NT2/D1 (cell line): ENCODE measurements at regions not wholly inside any gene's neighbourhood (a gene's known extent, or its start where the extent isn't known, plus 50 kb on each side); places are given as distances from the start of the nearest gene placed in this dataset.

Experiments used
- DNase-seq: peaks from one replicate; pipeline ENCODE4 v3.0.0-alpha.2; 2011; ENCODE audit warnings: low read depth, low spot score
- H3K27me3 ChIP-seq: 2 replicates; pipeline ENCODE4 v1.6.0; 2011; ENCODE audit warnings: mild to moderate bottlenecking; ENCODE audit not compliant: insufficient read length, insufficient read depth
- H3K36me3 ChIP-seq: 2 replicates; pipeline ENCODE4 v1.6.1; 2011; ENCODE audit warnings: mild to moderate bottlenecking, low read length, mixed read lengths; ENCODE audit not compliant: insufficient read depth, insufficient read length
- H3K4me1 ChIP-seq: 2 replicates; pipeline ENCODE4 v1.5.1; 2011; ENCODE audit not compliant: insufficient read depth, insufficient read length
- H3K4me3 ChIP-seq: 2 replicates; pipeline ENCODE4 v1.5.1; 2011; ENCODE audit warnings: low read depth; ENCODE audit not compliant: insufficient read length
- H3K9ac ChIP-seq: 2 replicates; pipeline ENCODE4 v1.6.0; 2011; ENCODE audit warnings: low read depth; ENCODE audit not compliant: insufficient read length
- H3K9me3 ChIP-seq: 2 replicates; pipeline ENCODE4 v1.5.1; 2011; ENCODE audit warnings: mild to moderate bottlenecking, low read length; ENCODE audit not compliant: insufficient read depth
- SUZ12 ChIP-seq: IDR thresholded peaks from 2 replicates; pipeline ENCODE4 v1.6.1; 2011; ENCODE audit not compliant: insufficient read length, insufficient read depth; ENCODE audit errors: extremely low read depth
- YY1 ChIP-seq: IDR thresholded peaks from 2 replicates; pipeline ENCODE4 v1.6.1; 2011; ENCODE audit not compliant: insufficient read length, insufficient read depth
- ZNF274 ChIP-seq: IDR thresholded peaks from 2 replicates; pipeline ENCODE4 v1.6.1; 2011; ENCODE audit warnings: mild to moderate bottlenecking, low read depth, low read length

DNA sequence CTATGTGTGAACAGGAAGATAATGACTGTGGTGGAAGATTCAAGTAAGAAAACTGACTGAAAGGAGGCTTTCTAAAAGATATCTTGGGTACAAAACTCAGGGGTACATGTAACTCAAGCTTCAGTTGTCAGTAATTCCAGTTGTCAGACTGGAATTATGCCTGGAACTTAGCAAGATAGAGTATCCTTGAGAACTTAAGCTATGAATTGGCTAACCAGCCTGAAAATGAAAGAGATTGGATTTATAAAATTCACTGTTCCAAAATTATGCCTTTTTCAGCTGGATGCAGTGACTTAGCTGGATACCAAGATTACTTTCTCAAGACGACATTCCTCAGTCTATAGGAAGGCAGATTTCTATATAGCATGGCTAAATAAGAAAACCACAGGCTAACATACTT is 221.9 kb upstream of the ZBTB20 start:
- TF ChIP-seq YY1, result no peak
- TF ChIP-seq SUZ12, result no peak
- TF ChIP-seq ZNF274, result no peak
- no peaks in the 10 kb centered on the region for H3K36me3 ChIP-seq
- H3K9me3 ChIP-seq, result no peaks in the 10 kb centered on the region
- no peak overlapping the region for H3K4me3 ChIP-seq
- H3K27me3 ChIP-seq, result no peaks in the 10 kb centered on the region
- H3K9ac ChIP-seq, result no peak overlapping the region
- no peaks in the 10 kb centered on the region for H3K4me1 ChIP-seq
- no peak for DNase-seq

DNA sequence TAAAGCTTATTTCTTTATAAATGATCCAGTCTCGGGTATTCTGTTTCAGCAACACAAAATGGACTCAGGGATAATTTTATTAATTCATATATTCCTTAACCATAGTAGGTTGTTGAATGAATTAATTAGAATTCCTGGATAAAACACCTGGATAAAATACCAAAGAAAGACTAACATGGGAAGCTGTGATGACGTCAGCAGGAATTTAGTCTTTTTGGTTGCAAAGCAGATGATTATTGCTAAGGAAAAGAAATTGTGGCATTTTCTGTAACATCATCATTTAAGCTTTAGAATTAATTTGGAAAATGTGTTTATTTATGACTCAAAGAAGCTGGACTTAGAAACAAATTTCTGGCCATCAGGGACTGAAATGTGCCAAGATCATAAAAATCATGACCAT is 228.3 kb upstream of the ZBTB20 start:
- DNase-seq, result no peak
- no peak overlapping the region for H3K4me3 ChIP-seq
- TF ChIP-seq YY1, result no peak
- no peak for TF ChIP-seq SUZ12
- TF ChIP-seq ZNF274, result no peak
- no peaks in the 10 kb centered on the region for H3K27me3 ChIP-seq
- H3K9me3 ChIP-seq, result no peaks in the 10 kb centered on the region
- no peaks in the 10 kb centered on the region for H3K4me1 ChIP-seq
- H3K36me3 ChIP-seq, result no peaks in the 10 kb centered on the region
- H3K9ac ChIP-seq, result no peak overlapping the region

DNA sequence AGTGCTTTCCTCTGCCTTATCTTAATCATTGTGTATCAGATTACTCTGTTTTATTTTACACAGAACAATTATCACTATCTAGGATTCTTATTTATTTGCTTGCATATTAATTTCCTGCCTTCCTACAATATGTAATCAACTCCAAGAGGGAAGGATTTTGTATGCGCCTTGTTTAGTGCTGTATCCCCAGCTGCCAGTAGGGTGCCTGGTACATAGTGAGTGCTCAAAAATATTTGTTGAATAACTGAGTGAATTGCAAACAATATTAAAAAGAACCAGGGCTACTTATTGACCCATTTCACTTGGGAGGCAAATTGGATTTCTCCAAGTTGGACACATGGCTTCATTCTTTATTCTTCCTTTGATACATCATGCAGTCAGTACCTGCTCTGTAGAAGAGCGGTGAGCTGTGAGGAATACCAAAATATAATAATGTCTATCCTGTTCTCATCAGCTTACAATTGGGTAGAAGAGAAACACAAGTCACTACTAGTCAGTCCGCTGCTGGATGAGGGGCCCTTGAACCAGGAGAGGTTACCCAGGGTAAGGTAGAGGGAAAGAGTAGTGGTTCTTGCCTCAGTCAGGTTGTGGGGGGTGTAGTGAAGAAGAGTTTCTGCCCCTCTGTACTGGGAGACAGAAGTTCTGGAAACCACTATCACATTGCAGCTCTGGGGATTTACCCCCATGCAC is 233.9 kb upstream of the ZBTB20 start:
- Histone ChIP-seq H3K4me3 (no peak overlapping the region), H3K4me1 (no peaks in the 10 kb centered on the region), H3K9me3 (no peaks in the 10 kb centered on the region), H3K9ac (no peak overlapping the region), H3K36me3 (no peaks in the 10 kb centered on the region), H3K27me3 (no peaks in the 10 kb centered on the region)
- no peak for TF ChIP-seq ZNF274
- no peak for TF ChIP-seq YY1
- TF ChIP-seq SUZ12, result no peak
- no peak for DNase-seq

DNA sequence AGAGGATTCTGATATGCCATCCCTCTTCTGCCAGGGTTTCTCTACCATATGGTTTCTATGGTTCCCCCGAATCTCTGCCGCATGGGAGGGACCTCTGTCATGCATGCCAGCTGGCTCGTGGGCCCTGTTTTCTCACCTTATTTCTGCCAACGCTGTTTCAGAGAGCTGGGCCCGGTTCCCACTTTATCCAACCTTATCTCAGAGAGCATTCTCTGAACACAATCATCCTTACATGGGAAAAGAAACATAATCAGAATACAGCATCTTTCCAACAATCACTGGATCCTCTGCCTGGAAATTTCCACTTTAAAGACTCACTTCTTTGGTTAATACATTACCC is 234.5 kb upstream of the ZBTB20 start:
- Histone ChIP-seq H3K9ac (no peak overlapping the region), H3K4me3 (no peak overlapping the region), H3K36me3 (no peaks in the 10 kb centered on the region), H3K9me3 (no peaks in the 10 kb centered on the region), H3K4me1 (no peaks in the 10 kb centered on the region), H3K27me3 (no peaks in the 10 kb centered on the region)
- no peak for DNase-seq
- TF ChIP-seq SUZ12 (no peak), YY1 (no peak), ZNF274 (no peak)

DNA sequence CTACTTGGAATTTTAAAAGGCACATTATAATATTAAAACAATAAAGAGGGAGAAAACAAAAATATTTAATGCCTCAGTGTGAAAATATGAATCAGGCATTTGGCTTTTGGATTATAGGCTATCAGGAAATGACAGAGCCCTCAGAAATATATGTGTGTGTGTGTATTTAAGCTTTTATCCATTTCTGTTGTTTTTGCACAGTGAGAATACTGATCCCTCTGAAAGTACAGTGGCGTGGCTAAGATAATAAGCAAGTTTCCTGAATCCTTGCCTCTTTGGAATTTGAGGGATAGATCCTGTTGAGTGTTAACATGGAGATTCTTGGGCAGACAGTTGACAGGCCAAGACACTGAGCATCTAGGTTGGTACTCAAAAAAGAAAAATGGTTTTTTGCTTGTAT is 234.8 kb upstream of the ZBTB20 start:
- DNase-seq, result no peak
- Histone ChIP-seq H3K9me3 (no peaks in the 10 kb centered on the region), H3K9ac (no peak overlapping the region), H3K27me3 (no peaks in the 10 kb centered on the region), H3K36me3 (no peaks in the 10 kb centered on the region), H3K4me1 (no peaks in the 10 kb centered on the region), H3K4me3 (no peak overlapping the region)
- TF ChIP-seq YY1 (no peak), SUZ12 (no peak), ZNF274 (no peak)

DNA sequence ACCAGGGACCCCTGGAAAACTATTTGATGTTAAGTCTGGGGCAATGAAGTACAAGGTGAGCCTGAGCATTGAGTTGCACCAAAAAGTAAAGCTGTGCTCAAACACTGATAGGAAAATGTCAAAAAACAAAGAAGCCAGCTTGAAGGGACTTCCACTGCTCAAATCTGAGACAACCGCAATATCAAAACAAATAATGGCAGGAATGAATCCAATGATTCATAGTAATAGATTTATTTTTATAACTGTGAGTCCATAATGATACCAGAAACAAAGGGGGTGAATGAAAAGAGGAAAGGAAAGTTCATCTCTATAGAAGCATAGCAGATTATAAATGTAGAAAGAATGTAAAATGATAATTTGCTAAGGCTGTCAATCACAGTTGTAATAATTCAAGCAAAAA is 237.3 kb upstream of the ZBTB20 start:
- H3K9ac ChIP-seq, result no peak overlapping the region
- no peaks in the 10 kb centered on the region for H3K36me3 ChIP-seq
- no peak for TF ChIP-seq ZNF274
- no peak overlapping the region for H3K4me3 ChIP-seq
- no peaks in the 10 kb centered on the region for H3K4me1 ChIP-seq
- H3K9me3 ChIP-seq, result no peaks in the 10 kb centered on the region
- H3K27me3 ChIP-seq, result no peaks in the 10 kb centered on the region
- no peak for DNase-seq

DNA sequence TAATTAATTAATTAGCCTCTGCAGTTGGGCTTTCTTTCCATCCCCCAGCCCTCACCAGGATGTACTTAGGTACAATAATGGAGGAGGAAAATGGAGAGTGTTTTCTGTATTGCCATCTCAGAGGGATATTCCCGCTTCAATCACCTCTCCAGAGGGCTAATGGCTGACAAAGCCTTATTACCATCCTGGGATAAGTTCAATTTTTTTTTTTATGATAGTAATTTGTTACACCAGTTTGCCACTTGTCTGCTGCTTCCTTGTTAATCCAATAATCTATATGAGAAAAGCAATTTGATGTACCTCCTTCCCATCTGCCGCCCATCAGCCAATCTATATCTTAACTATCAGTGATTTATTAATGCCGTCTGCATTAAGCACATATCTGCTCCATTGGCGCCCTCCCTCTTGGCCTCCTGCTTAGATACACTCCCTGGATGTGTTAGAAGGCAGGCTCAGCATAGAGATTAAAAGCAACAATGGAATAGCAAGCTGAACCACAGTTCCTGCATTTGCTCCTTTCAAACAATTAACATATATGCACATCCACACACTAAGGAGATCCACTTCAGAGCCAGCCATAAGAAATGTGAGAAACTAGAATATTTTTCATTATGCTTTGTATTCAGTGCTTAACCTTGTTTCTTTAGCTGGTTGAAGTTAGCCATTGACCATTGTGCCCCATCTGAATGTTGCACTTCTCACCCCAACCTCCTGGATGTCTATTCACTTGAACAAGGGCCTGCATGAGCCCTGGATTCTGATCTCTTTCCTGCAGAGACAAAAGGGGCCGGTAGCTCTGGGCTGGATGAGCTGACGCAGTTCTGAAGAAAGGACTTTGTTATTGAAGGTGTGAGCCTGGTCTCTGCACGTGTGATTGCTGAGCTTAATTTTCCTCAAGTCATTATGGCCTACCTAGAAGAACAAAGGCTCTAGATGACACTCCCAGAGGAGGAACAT is 237.3 kb upstream of the GAP43 start:
- TF ChIP-seq ZNF274 (no peak), YY1 (no peak), SUZ12 (no peak)
- Histone ChIP-seq H3K4me1 (no peaks in the 10 kb centered on the region), H3K36me3 (no peaks in the 10 kb centered on the region), H3K27me3 (no peaks in the 10 kb centered on the region), H3K9me3 (no peaks in the 10 kb centered on the region), H3K4me3 (no peak overlapping the region), H3K9ac (no peak overlapping the region)
- no peak for DNase-seq
